ENCODE measurements at regions not wholly inside any gene's neighbourhood (a gene's known extent, or its start where the extent isn't known, plus 50 kb on each side); places are given as distances from the start of the nearest gene placed in this dataset.

DNA sequence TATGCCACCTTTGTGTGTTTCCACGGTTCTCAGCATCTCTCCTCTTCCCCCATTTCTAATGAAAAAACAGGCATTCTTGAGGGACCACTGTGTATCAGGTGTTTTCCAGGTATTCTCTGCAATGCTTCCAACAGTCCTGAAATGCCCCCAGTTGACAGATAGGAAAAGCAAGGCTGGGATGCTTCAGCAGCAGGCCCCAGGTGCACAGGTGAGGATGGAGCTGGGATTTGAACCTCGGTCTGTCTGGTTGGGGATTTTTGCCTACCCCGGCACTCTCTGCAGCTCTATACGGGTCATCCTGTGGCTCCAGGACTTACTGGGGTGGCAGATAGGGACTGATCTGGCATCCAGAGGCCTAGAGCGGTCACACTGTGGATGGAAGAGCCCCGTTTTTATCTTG is 180.5 kb upstream of the GSE1 start:
- TF ChIP-seq, protein P1, sequence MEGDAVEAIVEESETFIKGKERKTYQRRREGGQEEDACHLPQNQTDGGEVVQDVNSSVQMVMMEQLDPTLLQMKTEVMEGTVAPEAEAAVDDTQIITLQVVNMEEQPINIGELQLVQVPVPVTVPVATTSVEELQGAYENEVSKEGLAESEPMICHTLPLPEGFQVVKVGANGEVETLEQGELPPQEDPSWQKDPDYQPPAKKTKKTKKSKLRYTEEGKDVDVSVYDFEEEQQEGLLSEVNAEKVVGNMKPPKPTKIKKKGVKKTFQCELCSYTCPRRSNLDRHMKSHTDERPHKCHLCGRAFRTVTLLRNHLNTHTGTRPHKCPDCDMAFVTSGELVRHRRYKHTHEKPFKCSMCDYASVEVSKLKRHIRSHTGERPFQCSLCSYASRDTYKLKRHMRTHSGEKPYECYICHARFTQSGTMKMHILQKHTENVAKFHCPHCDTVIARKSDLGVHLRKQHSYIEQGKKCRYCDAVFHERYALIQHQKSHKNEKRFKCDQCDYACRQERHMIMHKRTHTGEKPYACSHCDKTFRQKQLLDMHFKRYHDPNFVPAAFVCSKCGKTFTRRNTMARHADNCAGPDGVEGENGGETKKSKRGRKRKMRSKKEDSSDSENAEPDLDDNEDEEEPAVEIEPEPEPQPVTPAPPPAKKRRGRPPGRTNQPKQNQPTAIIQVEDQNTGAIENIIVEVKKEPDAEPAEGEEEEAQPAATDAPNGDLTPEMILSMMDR (IDR thresholded peaks at IDR 0.05; ENCODE audit: borderline replicate concordance, insufficient read depth, low read depth, low read length), result no peak
- H3K4me3 ChIP-seq (ENCODE audit: low read depth, low read length), result no peak overlapping the region

DNA sequence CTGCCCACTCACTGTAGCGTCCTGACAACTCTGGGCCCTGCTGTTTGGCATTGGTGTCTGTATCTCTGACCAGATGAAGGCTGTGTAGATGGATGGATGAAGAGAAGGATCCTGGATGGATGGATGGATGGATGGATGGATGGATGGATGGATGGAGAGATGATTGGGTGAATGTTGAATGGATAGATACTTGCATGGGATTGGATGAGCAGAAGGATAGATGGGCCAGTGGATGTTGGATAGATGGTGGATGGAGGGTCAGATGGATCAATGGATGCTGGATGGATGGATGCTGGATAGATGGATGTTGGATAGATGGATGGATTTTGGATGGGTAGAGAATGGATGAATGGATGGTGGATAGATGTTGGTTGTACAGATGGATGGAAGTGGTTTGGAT is 179.6 kb upstream of the GSE1 start:
- TF ChIP-seq, protein P1 (IDR thresholded peaks at IDR 0.05; ENCODE audit: borderline replicate concordance, insufficient read depth, low read depth, low read length), result no peak
- no peak overlapping the region for H3K4me3 ChIP-seq (ENCODE audit: low read depth, low read length)

DNA sequence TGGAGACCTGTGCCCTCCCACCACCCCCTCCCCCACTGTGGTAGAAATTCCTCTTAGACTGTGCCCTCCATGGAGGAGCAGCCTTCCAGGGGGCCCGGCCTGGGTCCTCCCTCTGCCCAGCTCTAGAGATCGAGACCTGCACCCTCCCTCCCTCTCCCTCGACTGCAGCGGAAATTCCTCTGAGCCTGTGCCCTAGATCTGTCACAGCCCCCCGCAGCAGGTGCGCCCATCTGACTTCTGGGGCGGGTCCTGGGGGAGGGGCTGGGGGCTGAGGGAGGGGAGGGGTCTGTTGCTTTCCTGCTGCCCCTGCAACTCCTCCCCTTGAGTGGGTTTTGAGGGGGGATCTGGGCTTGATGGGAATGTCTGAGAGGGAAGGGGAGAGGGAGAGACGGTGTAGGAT is 177.8 kb upstream of the GSE1 start:
- no peak overlapping the region for H3K4me3 ChIP-seq (ENCODE audit: low read depth, low read length)
- TF ChIP-seq, protein P1 (IDR thresholded peaks at IDR 0.05; ENCODE audit: borderline replicate concordance, insufficient read depth, low read depth, low read length), result no peak

DNA sequence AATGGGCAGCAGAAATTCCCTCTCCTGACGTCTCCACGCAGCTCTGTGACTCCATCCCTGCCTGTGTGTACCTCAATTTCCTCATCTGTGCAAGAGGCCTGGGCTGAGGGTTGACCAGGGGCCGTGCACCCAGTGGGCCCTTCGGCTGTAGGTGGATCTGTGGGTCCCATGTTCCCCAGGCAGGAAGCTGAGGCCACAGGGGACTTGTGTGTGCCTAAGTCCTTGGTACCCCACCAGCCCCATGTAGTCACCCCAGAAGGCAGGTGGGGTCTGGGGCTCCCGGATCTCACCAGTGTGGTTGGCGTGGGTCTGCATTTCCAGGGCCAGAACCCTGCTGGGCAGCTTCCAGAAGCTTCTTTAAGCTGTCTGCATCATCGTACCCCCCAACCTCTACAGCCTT is 177.4 kb upstream of the GSE1 start:
- TF ChIP-seq, protein P1 (IDR thresholded peaks at IDR 0.05; ENCODE audit: borderline replicate concordance, insufficient read depth, low read depth, low read length), result no peak
- H3K4me3 ChIP-seq (ENCODE audit: low read depth, low read length), result no peak overlapping the region

DNA sequence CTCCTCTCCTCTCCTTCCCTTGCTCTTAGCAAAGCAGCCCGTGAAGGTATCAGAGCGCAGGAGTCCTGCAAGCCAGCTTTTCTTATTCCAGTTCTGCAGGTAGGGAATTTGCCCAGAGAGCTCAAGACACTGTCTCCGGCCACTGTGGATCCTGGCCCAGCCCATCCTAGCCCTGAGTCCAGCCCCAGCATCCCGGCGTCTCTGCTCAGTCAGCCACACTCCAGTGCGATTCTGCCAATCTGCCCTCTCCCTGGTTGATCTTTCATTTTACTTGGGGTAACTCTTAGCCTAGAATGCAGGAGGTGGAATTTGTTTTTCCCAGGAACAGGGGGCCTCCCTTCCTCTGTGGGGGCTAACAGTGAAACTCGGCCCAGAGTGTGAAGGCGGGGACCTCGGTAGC is 176.9 kb upstream of the GSE1 start:
- TF ChIP-seq, protein P1 (IDR thresholded peaks at IDR 0.05; ENCODE audit: borderline replicate concordance, insufficient read depth, low read depth, low read length), result no peak
- H3K4me3 ChIP-seq (ENCODE audit: low read depth, low read length), result no peak overlapping the region

DNA sequence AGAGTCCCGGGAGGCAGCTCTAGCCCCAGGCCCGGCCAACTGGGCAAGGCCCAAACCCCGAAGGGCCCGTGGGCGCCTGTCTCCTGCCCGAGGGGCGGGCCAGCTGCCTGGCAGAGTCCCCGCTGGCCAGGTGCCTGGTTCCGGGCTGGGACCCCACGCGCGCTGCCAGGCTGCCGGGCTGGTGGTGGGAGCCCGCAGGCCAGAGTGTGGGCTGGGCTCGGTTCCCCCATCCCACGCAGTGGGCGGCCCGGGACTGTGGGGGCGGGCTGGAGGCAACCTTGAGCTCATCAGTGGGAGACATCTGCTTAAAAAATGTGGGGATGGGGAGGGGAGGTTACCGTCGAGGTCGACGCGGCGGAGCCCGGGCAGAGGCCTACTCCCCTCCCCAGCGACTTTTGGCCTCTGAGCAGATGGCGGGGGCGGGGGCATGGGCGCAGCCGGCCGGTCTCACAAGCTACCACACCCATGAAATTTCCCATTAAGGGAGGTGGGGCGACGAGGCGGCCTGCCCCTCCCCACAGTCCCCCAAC is 176.4 kb upstream of the GSE1 start:
- H3K4me3 ChIP-seq (ENCODE audit: low read depth, low read length), result no peak overlapping the region
- TF ChIP-seq, protein P1 (IDR thresholded peaks at IDR 0.05; ENCODE audit: borderline replicate concordance, insufficient read depth, low read depth, low read length), result no peak

DNA sequence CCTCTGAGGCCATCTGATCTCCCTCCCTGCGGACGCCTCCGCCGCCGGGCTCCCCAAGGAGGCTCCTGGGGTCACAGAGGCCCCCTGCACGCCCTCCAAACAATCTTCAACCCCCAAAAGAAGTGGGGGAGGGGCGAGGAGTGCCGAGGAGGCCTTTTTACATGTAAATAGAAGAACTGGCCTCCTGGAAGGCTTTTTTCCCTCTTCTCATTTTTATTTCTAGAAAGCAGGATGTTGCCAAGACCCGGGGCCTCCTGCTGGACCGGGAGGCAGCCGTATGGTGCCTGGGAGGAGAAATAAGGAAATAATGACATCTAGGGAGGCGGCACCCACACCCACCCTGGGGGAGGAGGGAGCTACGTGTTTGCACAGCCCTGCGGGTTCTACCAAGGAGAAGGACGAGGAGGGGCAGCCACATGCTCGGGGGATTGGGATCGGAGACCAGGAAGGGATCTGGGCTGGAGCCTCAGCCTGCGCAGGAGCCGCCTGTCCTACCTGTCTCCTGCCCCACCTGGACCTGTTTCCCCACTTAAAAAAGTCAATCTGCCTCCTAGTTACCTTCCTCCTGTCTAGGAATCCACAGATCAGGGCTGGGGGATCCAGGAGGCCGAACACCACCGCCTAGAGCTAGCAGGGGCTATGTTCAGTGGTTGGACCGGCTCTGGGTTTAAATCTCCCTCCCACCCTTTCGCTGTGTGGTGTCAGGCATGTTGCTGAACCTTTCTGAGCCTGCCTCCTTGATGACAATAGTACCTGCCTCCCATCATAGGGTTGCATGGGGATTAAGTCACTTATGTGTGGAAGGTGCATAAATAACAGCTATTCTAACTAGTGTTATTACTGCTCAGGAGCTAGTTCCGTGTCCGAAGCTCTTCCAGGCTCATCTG is 175.7 kb upstream of the GSE1 start:
- H3K4me3 ChIP-seq (ENCODE audit: low read depth, low read length), result no peak overlapping the region
- TF ChIP-seq, protein P1 (IDR thresholded peaks at IDR 0.05; ENCODE audit: borderline replicate concordance, insufficient read depth, low read depth, low read length), result no peak

Data from GM12875 (cell line).